Skeletal muscle cell (primary cell): ENCODE measurements at regions not wholly inside any gene's neighbourhood (a gene's known extent, or its start where the extent isn't known, plus 50 kb on each side); places are given as distances from the start of the nearest gene placed in this dataset.

ENCODE experiments used
- DNase-seq: peaks from one replicate; pipeline ENCODE4 v3.0.0-alpha.2; 2010; ENCODE audit warnings: low read depth
- H3K4me3 ChIP-seq: 2 replicates; pipeline ENCODE4 v1.5.1; 2011; ENCODE audit warnings: low read depth, mild to moderate bottlenecking, control low read depth, low read length, moderate library complexity

DNA sequence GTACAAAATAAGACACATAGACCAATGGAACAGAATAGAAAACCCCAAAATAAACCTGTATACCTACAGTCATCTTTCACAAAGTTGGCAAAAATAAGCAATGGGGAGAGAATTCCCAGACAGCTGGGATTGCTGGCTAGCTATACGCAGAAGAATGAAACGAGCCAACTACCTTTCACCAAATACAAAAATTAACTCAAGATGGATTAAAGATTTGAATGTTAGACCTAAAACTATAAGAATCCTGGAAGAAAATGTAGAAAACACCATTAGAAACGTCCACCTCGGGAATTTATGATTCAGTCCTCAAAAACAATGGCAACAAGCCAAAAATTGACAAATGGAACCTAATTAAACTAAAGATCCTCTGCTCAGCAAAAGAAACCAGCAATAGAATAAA, 408.1 kb upstream of the SLITRK1 start:
- no peak for DNase-seq
- no peak overlapping the region for H3K4me3 ChIP-seq

DNA sequence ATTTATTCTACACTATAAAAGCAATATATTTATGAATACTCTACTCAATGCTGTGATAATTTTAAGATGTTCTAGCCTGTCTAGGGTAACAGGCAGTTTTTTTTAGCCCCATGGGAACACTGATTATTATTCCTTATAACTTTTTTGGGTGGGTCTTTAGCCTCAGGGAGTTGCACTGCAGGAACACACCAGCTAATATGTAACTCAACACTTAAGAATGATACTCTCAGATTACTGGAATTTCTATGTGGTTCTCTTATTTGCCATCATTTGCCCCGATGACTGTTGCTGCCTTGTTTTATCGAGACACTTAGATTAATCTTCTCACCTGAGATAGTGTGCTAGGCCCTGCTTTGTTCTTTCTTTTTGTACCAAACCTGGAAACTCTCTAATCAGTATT, 396.9 kb upstream of the SLITRK1 start:
- DNase-seq = no peak
- no peak overlapping the region for H3K4me3 ChIP-seq

DNA sequence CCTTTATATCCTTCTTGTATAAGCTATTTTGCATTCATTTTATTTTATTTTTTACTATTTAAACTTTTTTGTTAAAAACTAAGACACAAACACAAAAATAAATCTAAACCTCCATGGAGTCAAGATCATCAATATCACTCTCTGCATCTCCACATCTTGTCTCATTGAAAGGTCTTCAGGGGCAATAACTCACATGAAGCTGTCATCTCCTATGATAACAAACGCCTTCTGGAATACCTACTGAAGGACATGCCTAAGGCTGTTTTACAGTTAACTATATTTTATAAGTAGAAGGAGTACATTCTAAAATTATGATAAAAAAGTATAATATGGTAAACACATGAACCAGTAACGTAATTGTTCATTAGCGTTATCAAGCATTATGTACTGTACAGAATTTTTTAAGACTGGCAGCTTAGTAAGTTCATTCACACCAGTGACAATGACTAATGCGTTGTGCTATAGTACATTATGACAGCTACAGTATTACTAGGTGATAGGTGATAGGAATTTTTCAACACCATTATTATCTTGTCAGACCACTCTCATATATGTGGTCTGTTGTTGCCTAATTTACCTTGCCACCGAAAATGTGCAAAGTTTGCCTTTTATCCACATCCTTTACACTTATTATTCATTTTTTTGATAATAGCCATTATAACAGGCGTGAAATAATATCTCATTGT, 390.7 kb upstream of the SLITRK1 start:
- H3K4me3 ChIP-seq = no peak overlapping the region
- DNase-seq = no peak

DNA sequence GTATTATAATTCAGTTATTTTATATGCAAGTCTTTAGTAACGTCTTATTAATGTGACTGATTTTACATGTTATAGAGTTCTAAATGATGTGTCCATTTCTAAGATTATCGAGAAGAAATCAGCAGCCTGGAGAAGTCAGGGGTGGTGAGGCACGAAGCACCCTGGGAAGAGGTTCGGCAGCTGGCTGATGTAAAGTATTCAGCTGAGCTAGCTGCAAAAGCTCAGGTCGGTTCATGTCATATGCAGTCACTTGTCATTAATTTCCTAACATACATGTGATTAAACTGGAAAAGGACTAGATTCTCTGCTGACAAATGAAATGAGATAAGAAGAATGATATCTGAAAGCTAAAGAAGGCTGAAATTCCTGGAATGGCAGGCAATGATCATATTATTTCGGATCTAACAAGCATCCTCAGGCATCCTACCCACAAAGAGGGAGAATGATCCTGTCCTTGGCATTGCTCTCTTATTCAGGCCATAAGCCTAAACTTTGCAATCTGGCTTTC, 383.0 kb upstream of the SLITRK1 start:
- DNase-seq = no peak
- no peak overlapping the region for H3K4me3 ChIP-seq

GRCh38 chr13:84263354-84264069, 381.2 kb upstream of the SLITRK1 start:
- H3K4me3 ChIP-seq = no peak overlapping the region

GRCh38 chr13:84255226-84255797, 373.0 kb upstream of the SLITRK1 start:
- no peak overlapping the region for H3K4me3 ChIP-seq
- no peak for DNase-seq

More at GRCh38 chr13:84263354-84264069, 381.2 kb upstream of the SLITRK1 start:
- DNase-seq = no peak

DNA sequence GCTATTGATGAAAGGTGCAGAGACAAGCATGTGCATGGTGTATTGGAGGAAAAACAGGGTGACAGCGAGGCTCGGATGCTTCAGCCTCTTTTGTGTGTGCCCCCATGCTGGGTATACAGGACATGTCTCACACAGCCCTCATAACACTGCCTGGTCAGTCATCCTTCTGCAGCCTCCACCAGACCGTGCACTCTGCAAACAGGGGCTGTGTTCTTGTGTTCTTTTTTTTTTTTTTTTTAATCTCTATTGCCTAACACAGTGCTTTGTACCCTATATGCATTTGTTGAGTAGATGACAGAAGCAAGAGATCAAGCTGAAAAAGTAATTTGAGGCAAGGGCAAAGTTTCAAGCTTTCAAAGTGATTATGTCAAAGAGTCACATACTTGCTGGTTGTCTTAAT, 367.2 kb upstream of the SLITRK1 start:
- DNase-seq = no peak
- no peak overlapping the region for H3K4me3 ChIP-seq

DNA sequence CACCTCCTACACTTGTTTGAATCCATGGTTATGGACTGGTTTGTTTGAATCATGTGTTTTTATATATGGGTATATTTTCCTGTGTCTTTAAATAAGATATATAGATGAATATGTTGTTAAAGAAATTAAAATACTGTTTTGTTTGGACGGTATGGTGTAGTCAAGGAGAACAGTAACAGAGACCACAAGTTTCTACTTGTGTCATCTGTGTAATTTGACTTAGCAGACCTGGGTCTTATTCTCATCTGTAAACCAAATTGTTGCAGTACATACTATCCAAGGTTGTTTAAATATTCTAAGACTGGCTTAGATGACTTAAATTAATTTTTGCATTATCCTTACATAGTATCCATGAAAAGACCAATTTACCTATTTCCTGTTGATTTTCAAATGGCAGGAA, 361.1 kb upstream of the SLITRK1 start:
- H3K4me3 ChIP-seq = no peak overlapping the region
- DNase-seq = no peak

GRCh38 chr13:84239032-84239431, 356.8 kb upstream of the SLITRK1 start:
- DNase-seq = no peak
- H3K4me3 ChIP-seq = no peak overlapping the region

- DNase-seq = no peak
- H3K4me3 ChIP-seq = no peak overlapping the region
Observed at GRCh38 chr13:84238381-84238780, 356.1 kb upstream of the SLITRK1 start.

DNA sequence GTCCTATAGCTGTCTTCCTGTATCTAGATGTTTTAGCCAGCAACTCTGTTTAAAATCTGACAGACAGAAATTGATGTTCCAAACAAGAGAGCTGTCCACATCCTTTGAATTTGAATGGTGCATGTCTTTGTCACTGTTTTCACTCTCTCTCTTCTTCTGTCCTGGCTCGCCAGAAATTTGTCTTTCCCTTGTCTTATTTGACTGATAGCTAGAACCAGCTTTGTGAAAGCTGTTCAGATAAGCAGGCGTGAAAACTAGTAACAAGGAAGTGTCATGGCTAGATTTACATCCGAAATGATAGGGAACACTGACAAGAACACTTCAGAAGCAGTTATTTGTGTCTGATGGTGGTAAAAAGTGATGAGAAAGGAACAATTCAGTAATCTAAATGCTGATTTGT, 354.9 kb upstream of the SLITRK1 start:
- H3K4me3 ChIP-seq = no peak overlapping the region
- DNase-seq = no peak

GRCh38 chr13:84234416-84234815, 352.1 kb upstream of the SLITRK1 start:
- H3K4me3 ChIP-seq = no peak overlapping the region
- no peak for DNase-seq

GRCh38 chr13:84230568-84230967, 348.3 kb upstream of the SLITRK1 start:
- no peak overlapping the region for H3K4me3 ChIP-seq
- no peak for DNase-seq

- no peak for DNase-seq
- H3K4me3 ChIP-seq = no peak overlapping the region
Observed at GRCh38 chr13:84211048-84211447, 328.8 kb upstream of the SLITRK1 start.

DNA sequence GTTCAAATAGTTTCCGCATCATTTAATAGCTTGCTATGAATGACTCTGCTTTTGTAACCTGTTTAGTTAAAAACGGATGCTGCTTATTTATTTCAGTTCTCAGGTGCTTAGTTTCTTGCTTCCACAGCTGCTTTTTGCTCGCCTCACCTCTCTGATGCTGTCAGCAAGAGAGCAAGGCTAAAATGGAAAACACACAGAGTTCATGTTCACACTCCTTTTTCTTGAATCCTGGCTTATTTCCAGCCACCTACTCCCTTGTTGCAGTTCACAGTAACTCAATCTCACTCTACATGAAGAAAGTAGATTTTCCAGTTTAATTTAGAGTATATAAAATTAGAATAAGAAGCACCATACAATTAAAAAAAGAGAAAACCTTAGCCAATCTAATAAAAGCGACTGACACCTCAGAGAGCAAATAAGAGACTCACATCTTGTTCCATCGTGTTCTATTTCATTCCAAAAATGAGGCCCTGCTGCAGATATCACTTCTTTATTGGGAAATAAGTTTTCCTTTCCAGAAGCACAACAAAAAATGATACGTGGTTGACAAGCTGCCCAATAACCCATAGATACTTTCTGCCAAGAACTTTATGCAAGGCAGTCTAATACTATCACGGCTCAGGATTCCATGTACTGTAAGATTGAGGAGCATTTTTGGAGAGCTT, 326.1 kb upstream of the SLITRK1 start:
- DNase-seq = peak; percentile 15
- H3K4me3 ChIP-seq = no peak overlapping the region

GRCh38 chr13:84207509-84207908, 325.2 kb upstream of the SLITRK1 start:
- no peak overlapping the region for H3K4me3 ChIP-seq
- DNase-seq = no peak

DNA sequence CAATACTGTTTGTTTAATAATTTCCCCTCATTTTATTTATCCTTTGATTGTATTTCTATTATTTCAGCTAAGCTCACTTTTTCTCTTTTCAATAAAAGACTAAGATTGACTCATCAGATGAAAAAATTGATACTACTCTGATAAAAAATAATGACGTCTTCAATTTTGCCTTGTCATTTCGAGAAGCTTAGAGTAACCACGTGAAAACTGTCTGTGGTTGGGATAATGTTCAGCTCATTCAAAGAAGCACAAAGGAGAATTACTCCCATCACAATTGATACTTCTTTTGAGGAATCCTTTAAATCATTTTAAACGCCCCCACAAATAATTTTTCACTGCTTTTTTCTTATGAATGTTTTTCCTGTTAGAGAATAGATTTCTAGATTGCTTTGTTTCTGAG, 318.7 kb upstream of the SLITRK1 start:
- no peak for DNase-seq

GRCh38 chr13:84192125-84192524, 309.9 kb upstream of the SLITRK1 start:
- DNase-seq = peak; percentile 92

More for the DNA sequence above, 318.7 kb upstream of the SLITRK1 start:
- H3K4me3 ChIP-seq = no peak overlapping the region

DNA sequence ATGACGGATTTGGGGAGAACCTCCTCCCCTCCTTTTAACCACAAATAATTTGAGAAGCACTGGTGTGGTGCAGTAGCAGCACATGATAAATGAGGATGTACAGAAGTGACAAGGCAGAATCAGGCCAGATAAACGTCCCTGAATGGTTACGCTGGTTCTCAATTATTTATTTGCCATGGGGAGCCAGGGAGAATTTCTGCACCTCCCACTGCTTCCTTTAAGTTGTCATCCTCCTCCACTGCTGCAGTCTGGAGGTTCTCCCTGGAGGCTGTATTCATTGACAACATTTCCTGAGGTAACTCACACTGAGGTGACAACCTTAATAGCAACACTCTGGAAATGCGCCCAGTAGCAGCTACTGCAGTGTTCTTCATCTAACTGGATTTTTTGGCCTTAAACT, 308.9 kb upstream of the SLITRK1 start:
- peak; percentile 13 for DNase-seq
- H3K4me3 ChIP-seq = no peak overlapping the region

More at GRCh38 chr13:84192125-84192524, 309.9 kb upstream of the SLITRK1 start:
- no peak overlapping the region for H3K4me3 ChIP-seq

- no peak overlapping the region for H3K4me3 ChIP-seq
- no peak for DNase-seq
Observed at GRCh38 chr13:84187626-84188025, 305.4 kb upstream of the SLITRK1 start.
